Spleen (tissue), 7 donors: ENCODE measurements at regions not wholly inside any gene's neighbourhood (a gene's known extent, or its start where the extent isn't known, plus 50 kb on each side); places are given as distances from the start of the nearest gene placed in this dataset.

ENCODE experiments used
- POLR2A ChIP-seq, 3 donors: fragments of 450-650 bp; IDR thresholded peaks; one replicate each; pipeline ENCODE4 v1.5.1; 2017; ENCODE audit warnings: antibody characterized with exemption in 3 of 3, mild to moderate bottlenecking in 1 of 3
- POLR2AphosphoS5 ChIP-seq, 3 donors: sonication (generic); formaldehyde crosslinking; IDR thresholded peaks; one replicate each; pipeline ENCODE4 v1.5.1; 2017; ENCODE audit warnings: antibody characterized with exemption in 3 of 3
- TF ChIP-seq, protein P1 (sequence below), 11 experiments: fragments of 200-600 bp in 7 of 11; fragments of 450-650 bp in 4 of 11; sonication (generic) in 4 of 11; IDR thresholded peaks in 8 of 11; conservative IDR thresholded peaks in 3 of 11; 1 replicate in 7 of 11; 2 replicates in 4 of 11; pipeline versions ENCODE4 v1.4.0 to v1.8.0; 2016 to 2021; ENCODE audit warnings: antibody characterized with exemption in 11 of 11, inconsistent platforms in 4 of 11, mild to moderate bottlenecking in 1 of 11
- donor health status: DM: no; HTN: no; CAD: no; lungs with moderate emphysema.
- donor health status: DM: no; HTN: no; CAD: no.
- donor health status: DM: no; HTN: no; CAD: no.

DNA sequence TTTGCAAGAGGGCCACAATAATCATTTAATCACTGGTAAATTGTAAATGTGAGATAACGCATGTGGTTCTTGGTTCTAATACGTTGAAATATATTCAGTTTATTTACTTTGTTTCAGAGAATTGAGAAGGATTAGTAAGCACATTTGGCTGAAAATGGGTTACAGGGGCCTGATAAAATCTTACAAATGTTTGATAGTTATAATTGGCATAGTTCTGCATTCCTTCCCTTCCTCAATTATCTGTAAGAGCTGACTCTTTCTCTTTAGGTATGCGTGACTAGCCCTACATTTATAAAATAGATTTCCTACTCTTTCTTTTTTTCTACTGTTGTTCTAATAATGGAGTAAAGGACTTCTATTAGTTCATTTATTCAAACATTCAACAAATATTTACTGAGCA, 685.2 kb downstream of the NUP35 start:
- TF ChIP-seq POLR2AphosphoS5 (IDR thresholded peaks at IDR 0.05): no peak
- TF ChIP-seq, protein P1, sequence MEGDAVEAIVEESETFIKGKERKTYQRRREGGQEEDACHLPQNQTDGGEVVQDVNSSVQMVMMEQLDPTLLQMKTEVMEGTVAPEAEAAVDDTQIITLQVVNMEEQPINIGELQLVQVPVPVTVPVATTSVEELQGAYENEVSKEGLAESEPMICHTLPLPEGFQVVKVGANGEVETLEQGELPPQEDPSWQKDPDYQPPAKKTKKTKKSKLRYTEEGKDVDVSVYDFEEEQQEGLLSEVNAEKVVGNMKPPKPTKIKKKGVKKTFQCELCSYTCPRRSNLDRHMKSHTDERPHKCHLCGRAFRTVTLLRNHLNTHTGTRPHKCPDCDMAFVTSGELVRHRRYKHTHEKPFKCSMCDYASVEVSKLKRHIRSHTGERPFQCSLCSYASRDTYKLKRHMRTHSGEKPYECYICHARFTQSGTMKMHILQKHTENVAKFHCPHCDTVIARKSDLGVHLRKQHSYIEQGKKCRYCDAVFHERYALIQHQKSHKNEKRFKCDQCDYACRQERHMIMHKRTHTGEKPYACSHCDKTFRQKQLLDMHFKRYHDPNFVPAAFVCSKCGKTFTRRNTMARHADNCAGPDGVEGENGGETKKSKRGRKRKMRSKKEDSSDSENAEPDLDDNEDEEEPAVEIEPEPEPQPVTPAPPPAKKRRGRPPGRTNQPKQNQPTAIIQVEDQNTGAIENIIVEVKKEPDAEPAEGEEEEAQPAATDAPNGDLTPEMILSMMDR (IDR thresholded peaks at IDR 0.05 in 8 of 11, conservative IDR thresholded peaks at IDR 0.05 in 3 of 11): no peak
- no peak for TF ChIP-seq POLR2A (IDR thresholded peaks at IDR 0.05)
